Karpas-422 (cell line): ENCODE measurements at regions not wholly inside any gene's neighbourhood (a gene's known extent, or its start where the extent isn't known, plus 50 kb on each side); places are given as distances from the start of the nearest gene placed in this dataset.
"Not testable (repeated sequence)": the region's sequence is repeated elsewhere in the genome, so short reads cannot be mapped to it uniquely, and the experiment has no call there.

Experiments used
- DNase-seq: peaks from one replicate; pipeline ENCODE4 v3.0.0-alpha.2; 2015
- H2AFZ ChIP-seq: fragments of 200-600 bp; sonication (generic); 2 replicates; pipeline ENCODE4 v1.6.1; 2014; ENCODE audit warnings: antibody characterized with exemption, low read length, mixed read lengths
- H3K27ac ChIP-seq: fragments of 200-600 bp; sonication (generic); 2 replicates; pipeline ENCODE4 v1.5.1; 2014; ENCODE audit warnings: mild to moderate bottlenecking, low read length, moderate library complexity
- H3K27me3 ChIP-seq: fragments of 200-600 bp; sonication (generic); 2 replicates; pipeline ENCODE4 v1.6.1; 2014; ENCODE audit warnings: low read length, mixed read lengths
- H3K36me3 ChIP-seq: fragments of 200-600 bp; sonication (generic); 2 replicates; pipeline ENCODE4 v1.6.1; 2014; ENCODE audit warnings: low read length, mixed read lengths; ENCODE audit not compliant: insufficient read depth
- H3K4me1 ChIP-seq: fragments of 200-600 bp; sonication (generic); 2 replicates; pipeline ENCODE4 v1.6.1; 2014; ENCODE audit warnings: mild to moderate bottlenecking, low read length, mixed read lengths
- H3K4me2 ChIP-seq: fragments of 200-600 bp; sonication (generic); 2 replicates; pipeline ENCODE4 v1.6.1; 2014; ENCODE audit warnings: low read length, low read depth, mild to moderate bottlenecking; ENCODE audit not compliant: poor library complexity, severe bottlenecking
- H3K4me3 ChIP-seq: fragments of 200-600 bp; sonication (generic); 2 replicates; pipeline ENCODE4 v1.5.1; 2014; ENCODE audit warnings: mild to moderate bottlenecking, antibody characterized with exemption, low read length, mixed read lengths
- H3K79me2 ChIP-seq: fragments of 200-600 bp; sonication (generic); 2 replicates; pipeline ENCODE4 v1.6.1; 2014; ENCODE audit warnings: mild to moderate bottlenecking, low read length, mixed read lengths
- H3K9ac ChIP-seq: fragments of 200-600 bp; sonication (generic); 2 replicates; pipeline ENCODE4 v1.6.0; 2014; ENCODE audit warnings: low read length
- H3K9me2 ChIP-seq: fragments of 200-600 bp; sonication (generic), shearing (Covaris generic); replicated peaks from 2 replicates; pipeline ENCODE4 v1.6.0; 2014; ENCODE audit warnings: mild to moderate bottlenecking, low read length, moderate library complexity; ENCODE audit not compliant: insufficient read depth
- H3K9me3 ChIP-seq: fragments of 300-700, 200-600 bp; sonication (generic); 2 replicates; pipeline ENCODE4 v1.6.1; 2014; ENCODE audit warnings: low read length, mixed read lengths
- H4K20me1 ChIP-seq: fragments of 200-600 bp; sonication (generic); 2 replicates; pipeline ENCODE4 v1.6.1; 2014; ENCODE audit warnings: mild to moderate bottlenecking, antibody characterized with exemption, low read length, low read depth; ENCODE audit not compliant: insufficient read depth

DNA sequence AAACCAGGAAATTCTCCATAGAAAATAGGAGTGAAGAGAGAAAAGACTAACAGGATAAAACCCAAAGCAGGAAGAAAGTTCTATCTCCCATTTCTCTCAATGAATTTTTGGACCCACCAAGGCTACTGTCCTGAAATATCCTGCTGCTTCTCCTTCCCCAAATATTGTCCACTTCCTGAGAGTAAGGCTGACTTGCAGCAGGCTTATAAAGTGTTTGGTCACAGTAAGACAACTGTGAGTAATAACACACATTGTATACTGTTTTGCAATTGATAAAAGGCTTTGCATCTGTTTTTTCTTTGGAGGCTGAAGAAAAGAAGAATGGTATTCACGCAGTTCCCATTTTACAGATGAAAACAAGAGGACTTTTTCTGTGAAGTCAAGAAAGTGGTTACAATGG lies 52.8 kb downstream of the FOXD4L6 start:
- H3K36me3 ChIP-seq, H3K79me2 ChIP-seq, H3K9me2 ChIP-seq, H3K27ac ChIP-seq, H3K4me1 ChIP-seq, H3K27me3 ChIP-seq, H3K9me3 ChIP-seq, H3K4me3 ChIP-seq, H3K9ac ChIP-seq, H4K20me1 ChIP-seq, DNase-seq, H3K4me2 ChIP-seq, H2AFZ ChIP-seq: not testable (repeated sequence)

GRCh38 chr9:41074356-41074942 lies 54.0 kb downstream of the FOXD4L6 start:
- not testable (repeated sequence) for H3K36me3 ChIP-seq, H3K27me3 ChIP-seq, H3K27ac ChIP-seq, H3K4me2 ChIP-seq, H3K9ac ChIP-seq, H3K9me3 ChIP-seq, H3K4me3 ChIP-seq, DNase-seq, H3K9me2 ChIP-seq, H3K4me1 ChIP-seq, H2AFZ ChIP-seq, H4K20me1 ChIP-seq, H3K79me2 ChIP-seq

DNA sequence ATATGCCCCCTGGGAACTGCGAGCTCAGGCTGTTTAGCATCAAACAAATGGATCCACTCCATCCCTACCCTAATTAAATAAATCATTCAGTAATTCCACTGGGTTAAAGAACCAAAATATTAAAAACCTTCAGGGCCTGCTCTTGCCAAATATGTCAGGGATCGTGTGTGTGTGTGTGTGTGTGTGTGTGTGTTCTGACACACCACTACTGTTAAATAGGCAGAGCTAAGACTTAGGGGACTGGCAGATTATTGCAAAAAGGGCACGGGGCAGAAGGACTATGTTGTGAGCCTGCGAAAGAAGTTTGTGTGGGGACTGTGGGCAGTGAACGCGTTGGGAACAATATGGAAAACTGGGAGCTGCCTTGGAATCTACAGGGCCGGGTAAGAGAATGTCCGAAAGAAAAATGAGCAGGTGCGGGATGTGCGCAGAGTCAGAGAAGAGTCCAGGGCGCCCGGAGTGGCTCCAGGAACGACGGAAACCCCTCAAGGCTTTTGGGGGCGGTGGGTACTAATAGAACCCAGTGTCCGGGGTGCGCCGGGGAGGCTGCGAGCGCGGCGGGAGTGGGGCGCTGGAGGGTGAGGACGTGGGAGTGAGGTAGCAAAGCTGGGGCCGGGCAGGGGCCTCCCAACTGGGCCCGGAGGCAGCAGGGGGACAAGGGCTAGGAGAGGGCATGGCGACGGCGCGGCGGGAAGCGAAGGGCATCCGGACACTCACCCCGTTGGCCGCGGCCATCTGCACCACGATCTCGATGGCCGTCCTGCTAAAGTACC lies 54.8 kb downstream of the FOXD4L6 start:
- not testable (repeated sequence) for H2AFZ ChIP-seq, H3K36me3 ChIP-seq, H3K27ac ChIP-seq, H3K4me3 ChIP-seq, H3K9ac ChIP-seq, H3K4me1 ChIP-seq, H3K9me2 ChIP-seq, H3K27me3 ChIP-seq, H4K20me1 ChIP-seq, H3K79me2 ChIP-seq, H3K4me2 ChIP-seq, DNase-seq, H3K9me3 ChIP-seq

DNA sequence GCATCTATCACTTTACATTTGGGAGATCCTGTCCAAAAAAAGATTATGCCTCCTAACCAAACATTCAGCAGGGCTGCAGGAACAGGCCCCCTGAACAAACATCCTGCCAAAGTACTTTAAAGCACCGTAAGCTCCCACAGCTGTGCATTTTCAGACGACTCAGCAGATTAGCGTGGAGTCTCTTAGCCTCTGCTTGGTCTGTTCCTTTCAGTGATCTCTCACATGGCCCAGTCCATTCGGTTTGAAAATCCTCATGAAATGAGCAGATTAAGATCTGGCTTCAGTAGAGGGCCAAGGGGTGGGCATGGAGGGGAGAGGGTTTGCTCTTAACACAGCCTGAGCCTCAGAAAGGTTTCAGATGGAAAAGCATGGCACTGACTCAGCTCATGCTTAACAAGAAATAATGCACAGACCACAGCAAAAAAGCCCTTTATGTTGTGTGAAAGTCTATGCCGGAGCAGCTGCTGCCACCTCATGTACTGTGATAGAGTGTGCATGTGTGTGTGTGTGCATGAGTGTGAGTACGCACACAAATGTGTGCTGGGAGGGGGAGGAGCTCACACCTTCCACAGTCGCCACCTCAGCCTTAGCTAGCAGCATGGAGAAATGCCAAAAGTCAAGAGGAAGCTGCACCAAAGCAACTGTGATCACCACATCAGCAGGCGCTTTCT lies 64.2 kb downstream of the FOXD4L6 start:
- not testable (repeated sequence) for H3K9me2 ChIP-seq, H2AFZ ChIP-seq

DNA sequence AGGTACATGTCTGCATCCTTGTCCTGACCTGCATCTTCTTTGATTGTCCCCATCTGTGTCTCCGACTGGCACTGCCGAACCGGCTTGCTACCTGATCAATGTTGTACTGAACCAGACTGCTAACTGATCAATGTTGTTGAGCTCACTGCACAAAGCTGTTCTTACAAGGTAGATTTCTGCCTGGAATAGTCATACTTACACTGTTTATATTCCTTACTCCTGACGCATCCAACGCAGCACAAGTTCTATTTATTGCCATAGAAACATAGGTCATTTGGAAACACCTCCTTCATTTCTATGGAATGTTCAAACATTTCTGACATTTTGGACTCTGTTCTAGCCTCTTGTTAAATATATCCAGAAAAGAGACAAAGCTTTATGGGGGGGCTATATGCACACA lies 65.2 kb downstream of the FOXD4L6 start:
- H2AFZ ChIP-seq, H3K4me1 ChIP-seq, H3K27ac ChIP-seq, H3K36me3 ChIP-seq, H4K20me1 ChIP-seq, H3K9me2 ChIP-seq, H3K27me3 ChIP-seq, H3K79me2 ChIP-seq, H3K4me3 ChIP-seq, H3K9ac ChIP-seq, DNase-seq, H3K9me3 ChIP-seq, H3K4me2 ChIP-seq: not testable (repeated sequence)

More for the DNA sequence above, 64.2 kb downstream of the FOXD4L6 start:
- not testable (repeated sequence) for H3K27me3 ChIP-seq, H3K9ac ChIP-seq, H3K79me2 ChIP-seq, H4K20me1 ChIP-seq, H3K4me2 ChIP-seq, H3K4me3 ChIP-seq, DNase-seq, H3K27ac ChIP-seq, H3K9me3 ChIP-seq, H3K4me1 ChIP-seq, H3K36me3 ChIP-seq

DNA sequence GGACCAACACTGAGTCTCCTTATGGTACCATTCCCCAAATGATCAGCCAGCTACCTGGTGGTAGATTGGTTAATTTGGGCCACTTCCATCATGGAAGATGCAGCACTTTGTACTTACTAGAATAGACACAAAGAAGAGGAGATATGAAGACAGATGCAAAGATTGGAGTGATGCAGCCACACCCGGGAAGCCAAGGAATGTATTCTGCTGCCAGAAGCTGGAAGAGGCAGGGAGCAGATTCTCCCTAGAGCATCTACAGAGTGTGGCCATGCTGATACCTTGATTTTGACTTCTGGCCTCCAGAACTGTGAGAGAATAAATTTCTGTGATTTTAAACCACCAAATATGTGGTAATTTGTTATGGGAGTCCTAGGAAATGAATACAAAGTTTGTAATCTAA lies 68.9 kb downstream of the FOXD4L6 start:
- not testable (repeated sequence) for H3K79me2 ChIP-seq, H3K27ac ChIP-seq, DNase-seq, H3K36me3 ChIP-seq, H3K4me2 ChIP-seq, H3K4me1 ChIP-seq, H3K9me2 ChIP-seq, H3K27me3 ChIP-seq, H4K20me1 ChIP-seq, H3K9me3 ChIP-seq, H2AFZ ChIP-seq, H3K4me3 ChIP-seq, H3K9ac ChIP-seq

DNA sequence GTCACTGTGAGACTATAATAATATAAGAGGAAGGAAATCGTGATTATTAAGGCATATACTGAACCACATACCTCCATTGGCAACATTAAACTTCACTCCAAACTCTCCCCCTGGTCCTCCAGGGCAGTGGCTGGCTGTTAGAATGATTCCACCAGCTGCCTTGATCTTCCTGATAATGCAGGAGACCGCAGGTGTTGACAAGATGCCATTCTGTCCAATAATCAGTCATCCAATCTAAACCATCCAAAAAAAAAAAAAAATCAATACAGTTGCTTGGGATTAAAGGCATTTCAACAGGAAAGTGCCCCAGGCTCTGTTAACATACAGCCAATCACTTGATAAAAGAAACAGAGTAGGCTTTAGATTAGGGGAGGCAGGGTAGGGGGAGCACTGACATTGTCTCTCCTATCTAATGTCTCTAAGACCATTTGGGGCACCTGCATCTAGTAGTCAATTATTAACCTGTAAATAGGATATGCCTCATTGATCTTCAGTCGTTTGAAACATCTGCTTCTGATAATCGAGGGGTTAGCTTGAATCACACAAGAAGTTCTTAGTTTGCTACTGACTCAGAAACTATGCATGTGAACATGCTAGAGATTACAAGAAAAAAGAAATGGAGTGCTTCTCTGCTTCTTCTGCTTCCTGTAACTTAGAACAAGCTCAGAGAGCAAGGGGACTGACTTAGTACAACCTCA lies 74.7 kb downstream of the FOXD4L6 start:
- not testable (repeated sequence) for H3K9me2 ChIP-seq, H3K27ac ChIP-seq, H3K4me1 ChIP-seq, H3K27me3 ChIP-seq, H3K36me3 ChIP-seq, H3K9ac ChIP-seq, H2AFZ ChIP-seq, H4K20me1 ChIP-seq, DNase-seq, H3K79me2 ChIP-seq, H3K9me3 ChIP-seq, H3K4me3 ChIP-seq, H3K4me2 ChIP-seq

- H3K4me3 ChIP-seq, H4K20me1 ChIP-seq, H3K36me3 ChIP-seq, H2AFZ ChIP-seq, H3K4me2 ChIP-seq, H3K4me1 ChIP-seq, H3K27me3 ChIP-seq, H3K9ac ChIP-seq, H3K27ac ChIP-seq, H3K9me3 ChIP-seq, H3K79me2 ChIP-seq, H3K9me2 ChIP-seq, DNase-seq: not testable (repeated sequence)
Measured at GRCh38 chr9:41048672-41049071, 79.8 kb downstream of the FOXD4L6 start.
